WTC11 (cell line): ENCODE measurements at regions not wholly inside any gene's neighbourhood (a gene's known extent, or its start where the extent isn't known, plus 50 kb on each side); places are given as distances from the start of the nearest gene placed in this dataset.
A peak's percentile ranks its signal among the peaks of the same experiment; 100 is the strongest.

ENCODE experiments used
- ATAC-seq: fragments of 200-7000 bp; cut with Tn5 transposase; 2 replicates; pipeline ENCODE4 v1.10.0; 2021; ENCODE audit warnings: mild to moderate bottlenecking, moderate library complexity
- CTCF ChIA-PET: fragments of 300-600 bp; sonication (Branson Sonifier 250); formaldehyde crosslinking; loops from one replicate; lab custom pipeline; 2021; ENCODE audit warnings: antibody characterized with exemption; lab: Charles Lee
- POLR2A ChIA-PET: fragments of 350-600 bp; sonication (Branson Sonifier 250); formaldehyde crosslinking; loops from one replicate; lab custom pipeline; 2021; ENCODE audit warnings: antibody characterized with exemption; lab: Charles Lee
- DNase-seq: peaks from one replicate; pipeline ENCODE4 v3.0.0; 2021; ENCODE audit warnings: low spot score
- H3K27ac Mint-ChIP-seq: 2 replicates; pipeline ENCODE4 v1.8.0; 2021; ENCODE audit warnings: mixed read lengths
- H3K27me3 Mint-ChIP-seq: 2 replicates; pipeline ENCODE4 v1.8.0; 2021; ENCODE audit warnings: low read depth, mild to moderate bottlenecking, moderate library complexity, mixed read lengths
- H3K36me3 Mint-ChIP-seq: 2 replicates; pipeline ENCODE4 v1.8.0; 2021; ENCODE audit warnings: mixed read lengths
- H3K4me1 Mint-ChIP-seq: 2 replicates; pipeline ENCODE4 v1.8.0; 2022; ENCODE audit warnings: mixed read lengths
- H3K4me3 Mint-ChIP-seq: 2 replicates; pipeline ENCODE4 v1.8.0; 2021; ENCODE audit warnings: mild to moderate bottlenecking, moderate library complexity, mixed read lengths
- H3K9me3 Mint-ChIP-seq: 2 replicates; pipeline ENCODE4 v1.8.0; 2021; ENCODE audit warnings: mixed read lengths
- AFF4 ChIP-seq: sonication (generic); formaldehyde crosslinking; IDR thresholded peaks from 2 replicates; pipeline ENCODE4 v1.8.1; 2023; ENCODE audit warnings: mild to moderate bottlenecking, missing genetic modification reagents, borderline replicate concordance
- E2F5 ChIP-seq: sonication (generic); formaldehyde crosslinking; IDR thresholded peaks from 2 replicates; pipeline ENCODE4 v1.8.1; 2022; ENCODE audit warnings: mild to moderate bottlenecking, moderate library complexity, missing genetic modification reagents
- GABPB1 ChIP-seq: sonication (generic); formaldehyde crosslinking; IDR thresholded peaks from 2 replicates; pipeline ENCODE4 v1.8.1; 2023; ENCODE audit warnings: mild to moderate bottlenecking, missing genetic modification reagents
- IRF1 ChIP-seq: sonication (generic); formaldehyde crosslinking; IDR thresholded peaks from 2 replicates; pipeline ENCODE4 v1.8.0; 2023; ENCODE audit warnings: missing genetic modification reagents
- MXD4 ChIP-seq: fragments of 250-450 bp; sonication (Bioruptor Pico); IDR thresholded peaks from 2 replicates; pipeline ENCODE4 v1.8.0; 2021; ENCODE audit warnings: mild to moderate bottlenecking, moderate library complexity, borderline replicate concordance
- MYBL2 ChIP-seq: sonication (generic); formaldehyde crosslinking; IDR thresholded peaks from 2 replicates; pipeline ENCODE4 v1.8.1; 2023; ENCODE audit warnings: mild to moderate bottlenecking, moderate library complexity, missing genetic modification reagents
- NFE2L1 ChIP-seq: sonication (generic); formaldehyde crosslinking; IDR thresholded peaks from 2 replicates; pipeline ENCODE4 v1.8.1; 2023; ENCODE audit warnings: missing genetic modification reagents
- NR3C1 ChIP-seq: sonication (generic); formaldehyde crosslinking; conservative IDR thresholded peaks from 2 replicates; pipeline ENCODE4 v1.8.1; 2023; ENCODE audit warnings: low read depth, mild to moderate bottlenecking, missing genetic modification reagents
- PREB ChIP-seq: sonication (generic); formaldehyde crosslinking; IDR thresholded peaks from 2 replicates; pipeline ENCODE4 v1.8.1; 2022; ENCODE audit warnings: mild to moderate bottlenecking, missing genetic modification reagents, moderate library complexity, borderline replicate concordance
- PRRX2 ChIP-seq: fragments of 250-450 bp; sonication (Bioruptor Pico); IDR thresholded peaks from 2 replicates; pipeline ENCODE4 v1.8.0; 2021; ENCODE audit warnings: mild to moderate bottlenecking
- SMAD3 ChIP-seq: sonication (generic); formaldehyde crosslinking; IDR thresholded peaks from 2 replicates; pipeline ENCODE4 v1.8.0; 2022; ENCODE audit warnings: missing genetic modification reagents, mild to moderate bottlenecking, borderline replicate concordance
- SMAD4 ChIP-seq: sonication (generic); formaldehyde crosslinking; IDR thresholded peaks from 2 replicates; pipeline ENCODE4 v1.8.0; 2022; ENCODE audit warnings: mild to moderate bottlenecking, missing genetic modification reagents
- ZNF416 ChIP-seq: fragments of 250-450 bp; sonication (Bioruptor Pico); IDR thresholded peaks from 2 replicates; pipeline ENCODE4 v1.9.0; 2021; ENCODE audit warnings: mild to moderate bottlenecking, inconsistent platforms
- ZNF512 ChIP-seq: sonication (generic); formaldehyde crosslinking; IDR thresholded peaks from 2 replicates; pipeline ENCODE4 v1.8.1; 2022; ENCODE audit warnings: missing genetic modification reagents, borderline replicate concordance
- ZNF532 ChIP-seq: fragments of 250-450 bp; sonication (Bioruptor Pico); IDR thresholded peaks from 2 replicates; pipeline ENCODE4 v1.9.0; 2021; ENCODE audit warnings: mild to moderate bottlenecking, borderline replicate concordance

- TF ChIP-seq E2F5, result no peak
- TF ChIP-seq GABPB1 (CRISPR knock-in tag), result no peak
- TF ChIP-seq ZNF512 (CRISPR knock-in tag), result no peak
- TF ChIP-seq NFE2L1, result no peak
- TF ChIP-seq PREB (CRISPR knock-in tag), result no peak
- TF ChIP-seq, all 79 proteins: peak for 0
- no peaks in the 10 kb centered on the region for H3K27me3 Mint-ChIP-seq
- no peaks in the 10 kb centered on the region for H3K36me3 Mint-ChIP-seq
- peaks cover 6% of the 10 kb centered on the region for H3K4me1 Mint-ChIP-seq
- ATAC-seq, result no peak
- DNase-seq, result no peak
- POLR2A ChIA-PET, result interaction anchor here (1.0 kb wide), 1 partner anchor 186 kb away, joined by 4 read pairs; no protein-coding TSS in a partner anchor
- no peaks in the 10 kb centered on the region for H3K9me3 Mint-ChIP-seq
- no peak overlapping the region for H3K27ac Mint-ChIP-seq
- H3K4me3 Mint-ChIP-seq, result no peak overlapping the region
- CTCF ChIA-PET, result no interaction called here
These were observed 74.1 kb upstream of the ANK3 start for GRCh38 chr10:60463746-60464145.

- Mint-ChIP-seq H3K9me3 (no peaks in the 10 kb centered on the region), H3K4me3 (no peak overlapping the region), H3K4me1 (peaks cover 6% of the 10 kb centered on the region), H3K27me3 (no peaks in the 10 kb centered on the region), H3K27ac (no peak overlapping the region), H3K36me3 (no peaks in the 10 kb centered on the region)
- no peak for DNase-seq
- ChIA-PET CTCF (no interaction called here), POLR2A (no interaction called here)
- ATAC-seq, result peak; percentile 30; the same call in 1 of the 2 replicates
- TF ChIP-seq SMAD3 (CRISPR knock-in tag) (no peak), ZNF512 (CRISPR knock-in tag) (no peak), AFF4 (CRISPR knock-in tag) (no peak)
These were observed 72.0 kb upstream of the ANK3 start for GRCh38 chr10:60461688-60462087.

- H3K27ac Mint-ChIP-seq, result no peak overlapping the region
- no peaks in the 10 kb centered on the region for H3K36me3 Mint-ChIP-seq
- no peak for ATAC-seq
- TF ChIP-seq ZNF532 (CRISPR knock-in tag) (no peak), PRRX2 (CRISPR knock-in tag) (no peak), IRF1 (CRISPR knock-in tag) (no peak), MXD4 (no peak), ZNF416 (CRISPR knock-in tag) (no peak), MYBL2 (CRISPR knock-in tag) (no peak), NR3C1 (CRISPR knock-in tag) (no peak), SMAD4 (CRISPR knock-in tag) (no peak), SMAD3 (CRISPR knock-in tag) (no peak)
These were observed 70.2 kb upstream of the ANK3 start for GRCh38 chr10:60459701-60460457.

More at GRCh38 chr10:60459701-60460457, 70.2 kb upstream of the ANK3 start:
- Mint-ChIP-seq H3K4me3 (no peak overlapping the region), H3K9me3 (no peaks in the 10 kb centered on the region), H3K27me3 (no peaks in the 10 kb centered on the region), H3K4me1 (peaks cover 6% of the 10 kb centered on the region)
- ChIA-PET POLR2A (no interaction called here), CTCF (interaction anchor here (1.1 kb wide), 1 partner anchor 360 kb away, joined by 4 read pairs; no protein-coding TSS in a partner anchor)
- DNase-seq, result no peak
